VCaP (cell line): ENCODE measurements at regions not wholly inside any gene's neighbourhood (a gene's known extent, or its start where the extent isn't known, plus 50 kb on each side); places are given as distances from the start of the nearest gene placed in this dataset.
"Not testable (repeated sequence)": the region's sequence is repeated elsewhere in the genome, so short reads cannot be mapped to it uniquely, and the experiment has no call there.

ENCODE experiments used
- H3K27ac ChIP-seq: fragments of 450-650 bp; 2 replicates; pipeline ENCODE4 v1.5.1; 2017
- TF ChIP-seq, protein P1 (sequence below): fragments of 450-650 bp; conservative IDR thresholded peaks from 2 replicates; pipeline ENCODE4 v1.5.1; 2017; ENCODE audit warnings: mild to moderate bottlenecking, moderate library complexity

DNA sequence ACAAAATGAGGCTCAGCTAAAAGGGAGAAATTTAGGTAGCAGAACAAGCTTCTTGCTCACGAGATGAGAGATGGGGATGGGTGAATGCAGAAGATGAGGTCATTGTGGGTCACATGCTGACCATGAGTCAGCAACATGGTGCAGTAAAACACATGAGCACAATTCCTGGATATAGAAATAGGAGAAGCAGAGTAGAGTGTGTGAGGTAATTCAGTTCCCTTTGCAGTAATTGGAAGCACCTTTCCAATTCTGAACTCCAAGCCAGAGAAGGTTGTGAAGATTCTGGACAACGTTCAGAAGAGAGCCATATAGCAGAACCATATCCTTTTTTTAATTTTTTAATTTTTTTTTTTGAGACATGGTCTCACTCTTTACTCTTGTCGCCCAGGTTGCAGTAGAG lies 62.0 kb upstream of the LMNTD1 start:
- TF ChIP-seq, protein P1, sequence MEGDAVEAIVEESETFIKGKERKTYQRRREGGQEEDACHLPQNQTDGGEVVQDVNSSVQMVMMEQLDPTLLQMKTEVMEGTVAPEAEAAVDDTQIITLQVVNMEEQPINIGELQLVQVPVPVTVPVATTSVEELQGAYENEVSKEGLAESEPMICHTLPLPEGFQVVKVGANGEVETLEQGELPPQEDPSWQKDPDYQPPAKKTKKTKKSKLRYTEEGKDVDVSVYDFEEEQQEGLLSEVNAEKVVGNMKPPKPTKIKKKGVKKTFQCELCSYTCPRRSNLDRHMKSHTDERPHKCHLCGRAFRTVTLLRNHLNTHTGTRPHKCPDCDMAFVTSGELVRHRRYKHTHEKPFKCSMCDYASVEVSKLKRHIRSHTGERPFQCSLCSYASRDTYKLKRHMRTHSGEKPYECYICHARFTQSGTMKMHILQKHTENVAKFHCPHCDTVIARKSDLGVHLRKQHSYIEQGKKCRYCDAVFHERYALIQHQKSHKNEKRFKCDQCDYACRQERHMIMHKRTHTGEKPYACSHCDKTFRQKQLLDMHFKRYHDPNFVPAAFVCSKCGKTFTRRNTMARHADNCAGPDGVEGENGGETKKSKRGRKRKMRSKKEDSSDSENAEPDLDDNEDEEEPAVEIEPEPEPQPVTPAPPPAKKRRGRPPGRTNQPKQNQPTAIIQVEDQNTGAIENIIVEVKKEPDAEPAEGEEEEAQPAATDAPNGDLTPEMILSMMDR = no peak
- no peak overlapping the region for H3K27ac ChIP-seq

DNA sequence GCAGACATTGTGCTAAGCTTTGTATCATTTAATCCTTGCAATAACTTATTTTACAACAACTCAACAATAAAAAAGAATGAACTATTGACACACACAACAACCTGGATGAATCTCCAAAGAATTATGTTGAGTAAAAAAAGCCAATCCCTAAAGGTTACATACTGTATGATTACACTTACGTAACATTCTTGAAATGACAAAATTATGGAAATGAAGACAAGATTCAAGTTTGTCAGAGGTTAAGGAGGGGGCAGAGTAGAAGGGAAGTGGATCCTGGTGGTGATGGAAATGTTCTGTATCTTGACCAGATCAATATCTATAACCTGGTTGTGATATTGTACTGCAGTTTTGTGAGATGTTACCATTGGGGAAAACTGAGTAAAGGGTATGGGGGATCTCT lies 63.2 kb upstream of the LMNTD1 start:
- TF ChIP-seq, protein P1 = no peak

DNA sequence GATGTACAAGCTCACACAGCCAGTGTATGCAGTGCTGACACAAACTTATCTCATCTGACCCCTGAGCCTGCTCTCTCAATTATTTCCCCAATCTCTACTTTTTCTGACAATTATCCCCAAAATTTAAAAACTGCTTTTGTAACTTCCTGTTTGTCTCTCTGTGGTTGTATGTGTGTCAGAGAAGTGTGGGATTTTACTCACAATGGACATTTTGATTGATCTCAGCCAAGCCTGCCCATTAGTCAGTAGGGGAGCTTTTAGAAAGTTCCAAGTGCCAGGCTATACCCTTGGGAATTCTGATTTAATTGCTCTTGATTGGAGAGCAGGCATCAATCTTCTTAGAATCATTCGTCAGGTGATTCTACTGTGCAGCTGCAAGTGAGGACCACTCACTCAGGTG lies 64.9 kb upstream of the LMNTD1 start:
- no peak overlapping the region for H3K27ac ChIP-seq
- TF ChIP-seq, protein P1 = no peak

More for the DNA sequence above, 63.2 kb upstream of the LMNTD1 start:
- H3K27ac ChIP-seq = no peak overlapping the region

DNA sequence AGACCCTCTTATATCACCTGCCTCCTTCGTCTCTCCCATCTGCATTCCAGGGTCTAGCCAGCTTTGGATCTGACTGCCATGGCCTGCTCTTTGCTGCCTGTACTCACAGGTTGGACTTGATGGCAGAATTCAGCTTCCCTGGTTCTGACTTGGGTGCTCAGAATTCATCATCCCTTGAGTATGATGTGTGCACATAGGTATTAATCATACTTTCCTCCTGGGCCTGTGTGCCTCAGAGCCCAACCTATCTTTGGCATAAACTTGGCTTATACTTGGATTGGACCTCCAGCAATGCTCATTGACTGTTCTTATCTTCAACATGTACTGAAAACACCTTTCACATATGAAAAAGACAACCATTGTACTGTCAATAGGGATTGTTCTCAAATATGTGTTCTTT lies 70.7 kb upstream of the LMNTD1 start:
- TF ChIP-seq, protein P1 = no peak
- peak overlapping the region; percentile 61; the same call in 1 of the 2 replicates for H3K27ac ChIP-seq

DNA sequence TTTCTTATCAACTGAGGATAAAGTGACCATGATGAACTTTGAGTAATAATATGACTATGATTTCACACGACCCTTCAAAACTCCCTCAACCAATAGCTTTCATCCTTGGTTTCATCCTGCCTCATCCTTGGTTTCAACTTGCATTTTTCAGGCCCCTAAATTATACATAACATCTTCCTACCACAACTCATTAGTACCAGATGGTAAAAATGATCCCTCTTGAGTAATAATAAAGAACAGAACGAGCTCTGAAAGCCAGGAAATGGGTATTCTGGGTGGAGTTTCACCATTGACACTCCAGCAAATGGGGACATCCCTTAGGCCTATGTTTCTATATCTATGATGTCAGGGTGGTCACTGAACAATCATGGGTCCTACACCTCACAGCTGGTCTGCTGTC lies 72.1 kb upstream of the LMNTD1 start:
- TF ChIP-seq, protein P1 = no peak

DNA sequence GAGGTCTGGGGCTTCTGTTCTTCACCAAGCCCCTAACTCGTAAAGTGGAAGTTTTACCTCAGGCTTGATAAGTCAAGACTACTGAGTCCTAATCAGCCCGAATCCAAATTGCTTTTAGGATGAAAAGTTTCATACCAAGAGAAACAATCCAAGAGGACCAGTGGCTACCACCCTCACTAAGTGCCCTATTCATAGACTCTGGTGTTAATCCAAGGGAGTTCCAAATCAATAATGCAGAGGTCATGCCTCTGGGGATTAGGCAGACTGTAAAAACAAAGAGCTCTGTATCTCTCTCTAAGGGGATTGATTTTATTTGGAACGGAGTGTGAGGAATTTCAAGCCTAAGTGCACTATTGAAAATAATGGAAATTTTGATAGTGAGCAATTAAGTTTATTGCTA lies 76.3 kb upstream of the LMNTD1 start:
- no peak overlapping the region for H3K27ac ChIP-seq
- TF ChIP-seq, protein P1 = no peak

More for the DNA sequence above, 72.1 kb upstream of the LMNTD1 start:
- H3K27ac ChIP-seq = no peak overlapping the region

DNA sequence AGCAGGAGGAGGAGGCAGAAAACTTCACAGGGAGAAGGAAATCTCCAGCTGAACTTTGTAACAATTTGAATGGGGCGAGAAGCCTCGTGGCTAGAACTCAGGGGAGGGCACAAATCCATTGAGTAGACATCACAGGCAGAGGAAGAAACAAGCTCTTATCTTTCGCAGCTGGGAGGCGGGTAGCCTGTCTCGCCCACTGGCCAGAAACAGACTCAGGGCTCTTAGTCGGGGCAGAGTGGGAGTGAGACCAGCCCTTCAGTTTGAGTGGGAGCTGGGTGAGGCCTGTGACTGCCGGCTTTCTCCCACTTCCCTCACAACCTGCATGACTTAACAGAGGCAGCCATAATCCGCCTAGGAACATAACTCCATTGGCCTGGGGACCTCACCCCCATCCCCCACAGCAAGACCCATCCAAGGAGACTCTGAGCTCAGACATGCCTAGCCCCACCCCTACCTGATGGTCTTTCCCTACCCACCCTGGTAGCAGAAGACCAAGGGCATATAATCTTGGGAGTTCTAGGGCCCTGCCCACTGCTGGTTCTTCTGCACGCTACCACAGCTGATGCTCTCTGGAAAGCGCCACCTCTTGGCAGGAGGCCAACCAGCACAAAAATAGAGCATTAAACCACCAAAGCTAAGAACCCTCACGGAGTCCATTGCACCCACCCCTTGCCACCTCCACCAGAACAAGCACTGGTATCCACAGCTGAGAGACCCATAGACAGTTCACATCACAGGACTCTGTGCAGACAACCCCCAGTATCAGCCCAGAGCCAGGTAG lies 77.8 kb upstream of the LMNTD1 start:
- H3K27ac ChIP-seq = not testable (repeated sequence)

DNA sequence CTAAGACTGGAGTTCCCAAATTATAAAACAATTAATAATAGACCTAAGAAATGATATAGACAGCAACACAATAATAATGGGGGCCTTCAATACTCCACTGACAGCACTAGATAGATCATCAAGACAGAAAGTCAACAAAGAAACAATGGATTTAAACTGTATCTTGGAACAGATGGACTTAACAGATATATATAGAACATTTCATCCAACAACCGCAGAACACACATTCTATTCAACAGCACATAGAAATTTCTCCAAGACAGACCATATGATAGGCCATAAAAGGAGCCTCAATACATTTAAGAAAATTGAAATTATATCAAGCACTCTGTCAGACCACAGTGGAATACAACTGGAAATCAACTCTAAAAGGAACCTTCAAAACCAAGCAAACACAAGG lies 80.1 kb upstream of the LMNTD1 start:
- not testable (repeated sequence) for H3K27ac ChIP-seq

DNA sequence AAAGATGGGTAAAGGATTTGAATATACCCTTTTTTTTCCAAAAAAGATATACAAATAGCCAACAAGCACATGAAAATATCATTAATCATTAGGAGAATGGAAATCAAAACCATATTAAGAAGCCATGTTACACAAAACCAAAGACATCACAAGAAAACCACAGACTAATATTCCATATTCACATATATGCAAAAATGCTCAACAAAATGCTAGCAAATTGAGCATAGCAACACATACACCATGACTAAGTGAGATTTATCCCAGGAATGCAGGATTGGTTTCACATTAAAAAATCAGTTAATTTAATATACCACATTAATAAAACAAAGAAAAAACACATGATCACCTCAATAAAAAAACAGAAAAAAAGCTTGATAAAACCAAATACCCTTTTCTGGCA lies 84.7 kb upstream of the LMNTD1 start:
- no peak overlapping the region for H3K27ac ChIP-seq
- TF ChIP-seq, protein P1 = no peak
